ENCODE measurements at regions not wholly inside any gene's neighbourhood (a gene's known extent, or its start where the extent isn't known, plus 50 kb on each side); places are given as distances from the start of the nearest gene placed in this dataset.

- H3K4me1 ChIP-seq, result no peaks in the 10 kb centered on the region
- no peak overlapping the region for H3K4me3 ChIP-seq
- H3K36me3 ChIP-seq, result no peaks in the 10 kb centered on the region
- no peaks in the 10 kb centered on the region for H3K27me3 ChIP-seq
- H3K9me3 ChIP-seq, result peaks cover 0 to 4% of the 10 kb centered on the region in 2 donors
- no peak for DNase-seq (ENCODE audit: low spot score in 2 of 2)
- TF ChIP-seq POLR2A (IDR thresholded peaks at IDR 0.05) (no peak), POLR2AphosphoS5 (IDR thresholded peaks at IDR 0.05) (no peak), CTCF (IDR thresholded peaks at IDR 0.05) (no peak)
- H3K27ac ChIP-seq, result no peak overlapping the region
- intact Hi-C loops (cut with DNase I; ENCODE audit: low total_unique reads), result no loop called here
These were observed 179.4 kb upstream of the RGMB start for GRCh38 chr5:98594098-98594497.

GRCh38 chr5:98599016-98599415, 174.4 kb upstream of the RGMB start:
- no peaks in the 10 kb centered on the region for H3K4me1 ChIP-seq
- H3K27ac ChIP-seq, result no peak overlapping the region
- no peaks in the 10 kb centered on the region for H3K9me3 ChIP-seq
- H3K27me3 ChIP-seq, result no peaks in the 10 kb centered on the region
- intact Hi-C loops (cut with DNase I; ENCODE audit: low total_unique reads), result no loop called here
- no peaks in the 10 kb centered on the region for H3K36me3 ChIP-seq
- no peak for TF ChIP-seq CTCF (IDR thresholded peaks at IDR 0.05)
- H3K4me3 ChIP-seq, result no peak overlapping the region
- no peak for DNase-seq (ENCODE audit: low spot score in 2 of 2)

- no peak for TF ChIP-seq CTCF (IDR thresholded peaks at IDR 0.05)
- no peak for TF ChIP-seq POLR2AphosphoS5 (IDR thresholded peaks at IDR 0.05)
- no peak for TF ChIP-seq POLR2A (IDR thresholded peaks at IDR 0.05)
- H3K36me3 ChIP-seq, result no peaks in the 10 kb centered on the region
- H3K4me1 ChIP-seq, result no peaks in the 10 kb centered on the region
- no peak overlapping the region for H3K27ac ChIP-seq
- no peak for DNase-seq (ENCODE audit: low spot score in 2 of 2)
- intact Hi-C loops (cut with DNase I; ENCODE audit: low total_unique reads), result no loop called here
- no peaks in the 10 kb centered on the region for H3K27me3 ChIP-seq
- H3K4me3 ChIP-seq, result no peak overlapping the region
- no peaks in the 10 kb centered on the region for H3K9me3 ChIP-seq
These were observed 170.8 kb upstream of the RGMB start for GRCh38 chr5:98602534-98603112.

- no peak for TF ChIP-seq POLR2AphosphoS5 (IDR thresholded peaks at IDR 0.05)
- TF ChIP-seq POLR2A (IDR thresholded peaks at IDR 0.05), result no peak
- no peak for TF ChIP-seq CTCF (IDR thresholded peaks at IDR 0.05)
- no peaks in the 10 kb centered on the region for H3K27me3 ChIP-seq
- H3K36me3 ChIP-seq, result no peaks in the 10 kb centered on the region
- H3K27ac ChIP-seq, result no peak overlapping the region
- intact Hi-C loops (cut with DNase I; ENCODE audit: low total_unique reads), result no loop called here
- H3K4me1 ChIP-seq, result no peaks in the 10 kb centered on the region
- no peak for DNase-seq (ENCODE audit: low spot score in 2 of 2)
- H3K9me3 ChIP-seq, result no peaks in the 10 kb centered on the region
- H3K4me3 ChIP-seq, result no peak overlapping the region
These were observed 170.0 kb upstream of the RGMB start for GRCh38 chr5:98603456-98603855.

GRCh38 chr5:98604301-98604700, 169.2 kb upstream of the RGMB start:
- H3K4me3 ChIP-seq, result no peak overlapping the region
- TF ChIP-seq CTCF (IDR thresholded peaks at IDR 0.05) (no peak), POLR2AphosphoS5 (IDR thresholded peaks at IDR 0.05) (no peak), POLR2A (IDR thresholded peaks at IDR 0.05) (no peak)
- H3K4me1 ChIP-seq, result no peaks in the 10 kb centered on the region
- H3K9me3 ChIP-seq, result no peaks in the 10 kb centered on the region
- no peaks in the 10 kb centered on the region for H3K27me3 ChIP-seq
- intact Hi-C loops (cut with DNase I; ENCODE audit: low total_unique reads), result no loop called here
- DNase-seq (ENCODE audit: low spot score in 2 of 2), result no peak
- H3K36me3 ChIP-seq, result no peaks in the 10 kb centered on the region
- no peak overlapping the region for H3K27ac ChIP-seq
